ENCODE measurements at regions not wholly inside any gene's neighbourhood (a gene's known extent, or its start where the extent isn't known, plus 50 kb on each side); places are given as distances from the start of the nearest gene placed in this dataset.

GRCh38 chr13:24081387-24081786 is 79.1 kb upstream of the SPATA13 start:
- Histone ChIP-seq H3K27ac (no peak overlapping the region), H3K36me3 (no peaks in the 10 kb centered on the region), H3K9me3 (ENCODE audit: severe bottlenecking) (no peaks in the 10 kb centered on the region), H3K27me3 (ENCODE audit: insufficient read depth, low read depth, severe bottlenecking) (no peaks in the 10 kb centered on the region), H3K4me3 (ENCODE audit: low read depth, low read length) (no peak overlapping the region)
- no peak for DNase-seq
- no peak for TF ChIP-seq CTCF (IDR thresholded peaks at IDR 0.05; ENCODE audit: low read depth, low read length)

DNA sequence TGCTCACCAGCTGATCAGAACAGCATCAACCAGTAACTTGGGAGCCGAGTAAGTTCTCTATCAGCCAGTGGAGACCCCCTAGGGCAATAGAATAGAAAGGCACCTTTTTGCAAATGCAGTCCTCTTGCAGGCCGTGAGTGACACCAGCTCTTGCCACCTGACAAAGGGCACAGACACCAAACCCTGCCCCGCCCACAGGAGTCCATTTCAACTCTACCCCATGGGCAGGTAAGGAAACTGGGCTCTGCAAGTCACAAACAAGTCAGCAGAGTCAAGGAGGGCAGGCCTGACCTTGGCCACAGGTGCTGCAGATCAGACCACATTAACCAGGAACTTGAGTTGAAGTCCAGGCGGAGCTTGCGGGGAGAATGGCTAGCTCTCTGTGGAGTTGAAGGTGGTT is 77.4 kb upstream of the SPATA13 start:
- Histone ChIP-seq H3K9me3 (ENCODE audit: severe bottlenecking) (no peaks in the 10 kb centered on the region), H3K27me3 (ENCODE audit: insufficient read depth, low read depth, severe bottlenecking) (no peaks in the 10 kb centered on the region), H3K4me3 (ENCODE audit: low read depth, low read length) (no peak overlapping the region), H3K36me3 (no peaks in the 10 kb centered on the region), H3K27ac (no peak overlapping the region)
- DNase-seq = no peak
- no peak for TF ChIP-seq CTCF (IDR thresholded peaks at IDR 0.05; ENCODE audit: low read depth, low read length)

DNA sequence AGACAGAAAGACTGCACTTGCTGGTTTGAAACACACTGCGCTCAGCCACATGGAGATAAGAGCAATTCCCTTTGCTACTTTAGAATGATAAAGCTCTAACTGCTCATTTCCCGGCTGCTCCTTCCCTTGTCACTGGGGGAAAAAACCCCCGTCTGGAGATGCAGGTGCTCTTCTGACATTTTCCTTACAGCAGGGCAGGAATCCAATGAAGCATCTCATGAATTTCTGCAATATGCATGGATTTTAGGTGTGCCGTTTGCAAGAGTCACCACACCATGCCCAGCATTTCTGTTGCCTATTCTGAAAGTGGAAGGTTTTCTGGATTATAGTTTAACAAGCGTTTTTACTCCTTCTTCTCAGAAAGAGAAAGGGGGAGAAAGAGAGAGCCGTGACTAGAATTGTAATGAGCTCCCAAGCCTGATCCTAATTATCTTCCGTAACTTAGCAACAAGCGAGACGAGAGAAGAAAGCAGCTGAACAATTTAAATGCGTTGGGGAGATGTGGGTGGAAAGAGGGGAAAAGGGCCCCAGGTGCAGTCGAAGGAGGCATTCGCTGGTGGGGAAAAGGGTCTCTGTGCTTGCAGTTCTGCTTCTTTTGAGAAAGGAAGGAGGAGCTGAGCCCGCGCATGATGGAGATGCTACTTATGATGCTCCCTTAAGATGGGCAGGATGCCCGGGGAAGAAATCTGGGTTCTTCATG is 76.6 kb upstream of the SPATA13 start:
- H3K27me3 ChIP-seq (ENCODE audit: insufficient read depth, low read depth, severe bottlenecking) = no peaks in the 10 kb centered on the region
- no peak for TF ChIP-seq CTCF (IDR thresholded peaks at IDR 0.05; ENCODE audit: low read depth, low read length)
- no peak overlapping the region for H3K27ac ChIP-seq
- no peaks in the 10 kb centered on the region for H3K36me3 ChIP-seq
- DNase-seq = no peak
- H3K9me3 ChIP-seq (ENCODE audit: severe bottlenecking) = no peaks in the 10 kb centered on the region
- no peak overlapping the region for H3K4me3 ChIP-seq (ENCODE audit: low read depth, low read length)

- H3K27ac ChIP-seq = no peak overlapping the region
- H3K4me3 ChIP-seq (ENCODE audit: low read depth, low read length) = no peak overlapping the region
- no peak for TF ChIP-seq CTCF (IDR thresholded peaks at IDR 0.05; ENCODE audit: low read depth, low read length)
- DNase-seq = no peak
- no peaks in the 10 kb centered on the region for H3K36me3 ChIP-seq
- no peaks in the 10 kb centered on the region for H3K9me3 ChIP-seq (ENCODE audit: severe bottlenecking)
- no peaks in the 10 kb centered on the region for H3K27me3 ChIP-seq (ENCODE audit: insufficient read depth, low read depth, severe bottlenecking)
Observed at GRCh38 chr13:24085662-24086061, 74.9 kb upstream of the SPATA13 start.

- no peak for TF ChIP-seq CTCF (IDR thresholded peaks at IDR 0.05; ENCODE audit: low read depth, low read length)
- no peak for DNase-seq
Observed at GRCh38 chr13:24086642-24087041, 73.9 kb upstream of the SPATA13 start.

More at GRCh38 chr13:24086642-24087041, 73.9 kb upstream of the SPATA13 start:
- Histone ChIP-seq H3K9me3 (ENCODE audit: severe bottlenecking) (no peaks in the 10 kb centered on the region), H3K36me3 (no peaks in the 10 kb centered on the region), H3K4me3 (ENCODE audit: low read depth, low read length) (no peak overlapping the region), H3K27ac (no peak overlapping the region), H3K27me3 (ENCODE audit: insufficient read depth, low read depth, severe bottlenecking) (no peaks in the 10 kb centered on the region)
